OCI-LY7 (cell line): ENCODE measurements at regions not wholly inside any gene's neighbourhood (a gene's known extent, or its start where the extent isn't known, plus 50 kb on each side); places are given as distances from the start of the nearest gene placed in this dataset.

ENCODE experiments used
- EZH2phosphoT487 ChIP-seq: fragments of 200-600 bp; sonication (generic); IDR thresholded peaks from 2 replicates; pipeline ENCODE4 v1.6.1; 2018; ENCODE audit warnings: low read depth, borderline replicate concordance, mild to moderate bottlenecking, mixed run types, antibody characterized with exemption, low read length, moderate library complexity, mixed read lengths
- TF ChIP-seq, protein P1 (sequence below): fragments of 200-600 bp; sonication (generic); conservative IDR thresholded peaks from 2 replicates; pipeline ENCODE4 v1.5.1; 2014; ENCODE audit warnings: mild to moderate bottlenecking, antibody characterized with exemption, low read length, moderate library complexity, mixed read lengths

- TF ChIP-seq, protein P1, sequence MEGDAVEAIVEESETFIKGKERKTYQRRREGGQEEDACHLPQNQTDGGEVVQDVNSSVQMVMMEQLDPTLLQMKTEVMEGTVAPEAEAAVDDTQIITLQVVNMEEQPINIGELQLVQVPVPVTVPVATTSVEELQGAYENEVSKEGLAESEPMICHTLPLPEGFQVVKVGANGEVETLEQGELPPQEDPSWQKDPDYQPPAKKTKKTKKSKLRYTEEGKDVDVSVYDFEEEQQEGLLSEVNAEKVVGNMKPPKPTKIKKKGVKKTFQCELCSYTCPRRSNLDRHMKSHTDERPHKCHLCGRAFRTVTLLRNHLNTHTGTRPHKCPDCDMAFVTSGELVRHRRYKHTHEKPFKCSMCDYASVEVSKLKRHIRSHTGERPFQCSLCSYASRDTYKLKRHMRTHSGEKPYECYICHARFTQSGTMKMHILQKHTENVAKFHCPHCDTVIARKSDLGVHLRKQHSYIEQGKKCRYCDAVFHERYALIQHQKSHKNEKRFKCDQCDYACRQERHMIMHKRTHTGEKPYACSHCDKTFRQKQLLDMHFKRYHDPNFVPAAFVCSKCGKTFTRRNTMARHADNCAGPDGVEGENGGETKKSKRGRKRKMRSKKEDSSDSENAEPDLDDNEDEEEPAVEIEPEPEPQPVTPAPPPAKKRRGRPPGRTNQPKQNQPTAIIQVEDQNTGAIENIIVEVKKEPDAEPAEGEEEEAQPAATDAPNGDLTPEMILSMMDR = no peak
- no peak for TF ChIP-seq EZH2phosphoT487
These were observed 159.2 kb upstream of the COL21A1 start for GRCh38 chr6:56406276-56407269.
